SK-N-SH (cell line): ENCODE measurements at regions not wholly inside any gene's neighbourhood (a gene's known extent, or its start where the extent isn't known, plus 50 kb on each side); places are given as distances from the start of the nearest gene placed in this dataset.

ENCODE experiments used
- CHD2 ChIP-seq: fragments of 150-350 bp; IDR thresholded peaks from 2 replicates; pipeline ENCODE4 v1.6.1; 2018; ENCODE audit warnings: low read length; ENCODE audit not compliant: partially characterized antibody
- ELF1 ChIP-seq: IDR thresholded peaks from 2 replicates; pipeline ENCODE4 v1.4.0; 2012
- EP300 ChIP-seq, 2 experiments: IDR thresholded peaks; 2 replicates each; pipeline versions ENCODE4 v1.4.0 to v1.6.1; 2012; ENCODE audit warnings: borderline replicate concordance in 1 of 2, low read depth in 1 of 2, low read length in 1 of 2
- FOXM1 ChIP-seq: IDR thresholded peaks from 2 replicates; pipeline ENCODE4 v1.4.0; 2012; ENCODE audit warnings: low read depth, mild to moderate bottlenecking
- JUND ChIP-seq: IDR thresholded peaks from 2 replicates; pipeline ENCODE4 v1.4.0; 2012
- POLR2AphosphoS5 ChIP-seq: IDR thresholded peaks from 2 replicates; pipeline ENCODE4 v1.6.1; 2012; ENCODE audit warnings: low read depth, low read length
- SMC3 ChIP-seq: IDR thresholded peaks from 2 replicates; pipeline ENCODE4 v1.6.1; 2012; ENCODE audit warnings: low read depth, low read length, improper control_type of control experiment
- TCF12 ChIP-seq: IDR thresholded peaks from 2 replicates; pipeline ENCODE4 v1.4.0; 2012
- TF ChIP-seq, protein P1 (sequence below): fragments of 200-600 bp; sonication (generic); IDR thresholded peaks from 2 replicates; pipeline ENCODE4 v1.6.1; 2017; ENCODE audit warnings: antibody characterized with exemption, mild to moderate bottlenecking, moderate library complexity
- TF ChIP-seq, protein P2 (sequence below): IDR thresholded peaks from 2 replicates; pipeline ENCODE4 v1.4.0; 2012; ENCODE audit warnings: low read depth
- TF ChIP-seq, protein P3 (sequence below): fragments of 150-350 bp; IDR thresholded peaks from 2 replicates; pipeline ENCODE4 v1.6.1; 2017; ENCODE audit warnings: antibody characterized with exemption, low read length, low read depth, borderline replicate concordance
- TF ChIP-seq, protein P4 (sequence below): IDR thresholded peaks from 2 replicates; pipeline ENCODE4 v1.6.1; 2012; ENCODE audit warnings: mild to moderate bottlenecking, low read depth, low read length, moderate library complexity

DNA sequence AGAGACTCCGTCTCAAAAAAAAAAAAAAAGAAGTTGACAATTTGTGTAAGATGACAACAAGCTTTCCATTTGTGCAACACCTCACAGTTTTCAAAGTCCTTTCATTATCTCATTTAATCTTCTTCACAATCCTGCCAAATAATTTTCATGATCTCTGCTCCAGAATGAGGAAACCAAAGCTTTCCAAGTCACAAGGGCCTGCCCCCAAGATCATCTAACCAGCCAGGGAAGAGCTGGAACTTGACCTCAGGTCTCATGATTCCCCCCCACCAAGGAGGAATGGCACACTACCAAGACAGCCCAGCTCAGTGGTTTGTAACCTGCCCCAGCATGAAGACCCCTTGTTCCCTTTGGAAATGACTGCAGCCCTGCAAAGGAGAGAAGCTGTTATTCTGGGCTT lies 74.0 kb upstream of the PIM1 start:
- TF ChIP-seq, protein P1, sequence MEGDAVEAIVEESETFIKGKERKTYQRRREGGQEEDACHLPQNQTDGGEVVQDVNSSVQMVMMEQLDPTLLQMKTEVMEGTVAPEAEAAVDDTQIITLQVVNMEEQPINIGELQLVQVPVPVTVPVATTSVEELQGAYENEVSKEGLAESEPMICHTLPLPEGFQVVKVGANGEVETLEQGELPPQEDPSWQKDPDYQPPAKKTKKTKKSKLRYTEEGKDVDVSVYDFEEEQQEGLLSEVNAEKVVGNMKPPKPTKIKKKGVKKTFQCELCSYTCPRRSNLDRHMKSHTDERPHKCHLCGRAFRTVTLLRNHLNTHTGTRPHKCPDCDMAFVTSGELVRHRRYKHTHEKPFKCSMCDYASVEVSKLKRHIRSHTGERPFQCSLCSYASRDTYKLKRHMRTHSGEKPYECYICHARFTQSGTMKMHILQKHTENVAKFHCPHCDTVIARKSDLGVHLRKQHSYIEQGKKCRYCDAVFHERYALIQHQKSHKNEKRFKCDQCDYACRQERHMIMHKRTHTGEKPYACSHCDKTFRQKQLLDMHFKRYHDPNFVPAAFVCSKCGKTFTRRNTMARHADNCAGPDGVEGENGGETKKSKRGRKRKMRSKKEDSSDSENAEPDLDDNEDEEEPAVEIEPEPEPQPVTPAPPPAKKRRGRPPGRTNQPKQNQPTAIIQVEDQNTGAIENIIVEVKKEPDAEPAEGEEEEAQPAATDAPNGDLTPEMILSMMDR: no peak
- TF ChIP-seq, protein P2, sequence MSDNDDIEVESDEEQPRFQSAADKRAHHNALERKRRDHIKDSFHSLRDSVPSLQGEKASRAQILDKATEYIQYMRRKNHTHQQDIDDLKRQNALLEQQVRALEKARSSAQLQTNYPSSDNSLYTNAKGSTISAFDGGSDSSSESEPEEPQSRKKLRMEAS: no peak
- TF ChIP-seq EP300 (IDR thresholded peaks at IDR 0.05; ENCODE audit: borderline replicate concordance in 1 of 2, low read depth in 1 of 2, low read length in 1 of 2): no peak
- TF ChIP-seq CHD2: no peak
- no peak for TF ChIP-seq JUND
- TF ChIP-seq, protein P3, sequence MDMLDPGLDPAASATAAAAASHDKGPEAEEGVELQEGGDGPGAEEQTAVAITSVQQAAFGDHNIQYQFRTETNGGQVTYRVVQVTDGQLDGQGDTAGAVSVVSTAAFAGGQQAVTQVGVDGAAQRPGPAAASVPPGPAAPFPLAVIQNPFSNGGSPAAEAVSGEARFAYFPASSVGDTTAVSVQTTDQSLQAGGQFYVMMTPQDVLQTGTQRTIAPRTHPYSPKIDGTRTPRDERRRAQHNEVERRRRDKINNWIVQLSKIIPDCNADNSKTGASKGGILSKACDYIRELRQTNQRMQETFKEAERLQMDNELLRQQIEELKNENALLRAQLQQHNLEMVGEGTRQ: no peak
- no peak for TF ChIP-seq POLR2AphosphoS5
- TF ChIP-seq ELF1: no peak
- TF ChIP-seq, protein P4, sequence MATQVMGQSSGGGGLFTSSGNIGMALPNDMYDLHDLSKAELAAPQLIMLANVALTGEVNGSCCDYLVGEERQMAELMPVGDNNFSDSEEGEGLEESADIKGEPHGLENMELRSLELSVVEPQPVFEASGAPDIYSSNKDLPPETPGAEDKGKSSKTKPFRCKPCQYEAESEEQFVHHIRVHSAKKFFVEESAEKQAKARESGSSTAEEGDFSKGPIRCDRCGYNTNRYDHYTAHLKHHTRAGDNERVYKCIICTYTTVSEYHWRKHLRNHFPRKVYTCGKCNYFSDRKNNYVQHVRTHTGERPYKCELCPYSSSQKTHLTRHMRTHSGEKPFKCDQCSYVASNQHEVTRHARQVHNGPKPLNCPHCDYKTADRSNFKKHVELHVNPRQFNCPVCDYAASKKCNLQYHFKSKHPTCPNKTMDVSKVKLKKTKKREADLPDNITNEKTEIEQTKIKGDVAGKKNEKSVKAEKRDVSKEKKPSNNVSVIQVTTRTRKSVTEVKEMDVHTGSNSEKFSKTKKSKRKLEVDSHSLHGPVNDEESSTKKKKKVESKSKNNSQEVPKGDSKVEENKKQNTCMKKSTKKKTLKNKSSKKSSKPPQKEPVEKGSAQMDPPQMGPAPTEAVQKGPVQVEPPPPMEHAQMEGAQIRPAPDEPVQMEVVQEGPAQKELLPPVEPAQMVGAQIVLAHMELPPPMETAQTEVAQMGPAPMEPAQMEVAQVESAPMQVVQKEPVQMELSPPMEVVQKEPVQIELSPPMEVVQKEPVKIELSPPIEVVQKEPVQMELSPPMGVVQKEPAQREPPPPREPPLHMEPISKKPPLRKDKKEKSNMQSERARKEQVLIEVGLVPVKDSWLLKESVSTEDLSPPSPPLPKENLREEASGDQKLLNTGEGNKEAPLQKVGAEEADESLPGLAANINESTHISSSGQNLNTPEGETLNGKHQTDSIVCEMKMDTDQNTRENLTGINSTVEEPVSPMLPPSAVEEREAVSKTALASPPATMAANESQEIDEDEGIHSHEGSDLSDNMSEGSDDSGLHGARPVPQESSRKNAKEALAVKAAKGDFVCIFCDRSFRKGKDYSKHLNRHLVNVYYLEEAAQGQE: no peak
- TF ChIP-seq SMC3: no peak
- no peak for TF ChIP-seq TCF12
- TF ChIP-seq FOXM1: no peak
